ENCODE measurements at regions not wholly inside any gene's neighbourhood (a gene's known extent, or its start where the extent isn't known, plus 50 kb on each side); places are given as distances from the start of the nearest gene placed in this dataset.

DNA sequence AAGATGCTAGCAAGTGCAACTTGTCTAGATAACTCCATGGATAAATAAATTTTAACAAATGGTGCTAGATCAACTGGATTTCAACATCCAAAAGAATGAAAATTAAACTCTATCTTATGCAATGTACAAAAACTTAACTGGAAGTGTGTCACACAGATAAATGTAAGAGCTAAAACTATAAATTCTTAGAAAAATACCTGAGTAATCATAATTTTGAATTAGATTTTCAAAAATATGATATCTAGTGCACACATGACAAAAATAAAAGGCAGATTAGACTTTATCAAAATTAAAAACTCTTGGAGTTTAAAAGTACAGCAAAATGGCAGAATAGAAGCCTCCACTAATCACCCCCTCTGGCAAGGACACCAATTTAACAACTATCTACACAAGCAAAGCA lies 1791.2 kb upstream of the CDH6 start:
- no peak for TF ChIP-seq EP300 (IDR thresholded peaks at IDR 0.05; ENCODE audit: borderline replicate concordance)
- no peak for TF ChIP-seq RAD21 (IDR thresholded peaks at IDR 0.05; ENCODE audit: low read depth)
- no peak for TF ChIP-seq CREB1 (IDR thresholded peaks at IDR 0.05; ENCODE audit: low read depth)
- no peak for TF ChIP-seq TEAD4 (IDR thresholded peaks at IDR 0.05)
- TF ChIP-seq, protein P1, sequence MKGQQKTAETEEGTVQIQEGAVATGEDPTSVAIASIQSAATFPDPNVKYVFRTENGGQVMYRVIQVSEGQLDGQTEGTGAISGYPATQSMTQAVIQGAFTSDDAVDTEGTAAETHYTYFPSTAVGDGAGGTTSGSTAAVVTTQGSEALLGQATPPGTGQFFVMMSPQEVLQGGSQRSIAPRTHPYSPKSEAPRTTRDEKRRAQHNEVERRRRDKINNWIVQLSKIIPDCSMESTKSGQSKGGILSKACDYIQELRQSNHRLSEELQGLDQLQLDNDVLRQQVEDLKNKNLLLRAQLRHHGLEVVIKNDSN (IDR thresholded peaks at IDR 0.05): no peak
- no peak for TF ChIP-seq FOXM1 (IDR thresholded peaks at IDR 0.05; ENCODE audit: borderline replicate concordance, low read depth)
- no peak for TF ChIP-seq NFIC (IDR thresholded peaks at IDR 0.05)
- no peak for TF ChIP-seq YY1 (IDR thresholded peaks at IDR 0.05; ENCODE audit: low read depth)
- no peak for TF ChIP-seq REST (IDR thresholded peaks at IDR 0.05; ENCODE audit: low read depth)
- no peak for TF ChIP-seq MAX (IDR thresholded peaks at IDR 0.05)
- no peak for TF ChIP-seq TAF1 (IDR thresholded peaks at IDR 0.05; ENCODE audit: low read depth)
- TF ChIP-seq CEBPB (IDR thresholded peaks at IDR 0.05): no peak
- no peak for TF ChIP-seq TCF12 (IDR thresholded peaks at IDR 0.05; ENCODE audit: low read depth)

Data from Ishikawa (cell line).